Right atrium auricular region (tissue), 2 donors: ENCODE measurements at regions not wholly inside any gene's neighbourhood (a gene's known extent, or its start where the extent isn't known, plus 50 kb on each side); places are given as distances from the start of the nearest gene placed in this dataset.
A peak's percentile ranks its signal among the peaks of the same experiment; 100 is the strongest.

ENCODE experiments used
- DNase-seq: peaks from one replicate; pipeline ENCODE4 v3.0.0-alpha.2; 2019; ENCODE audit warnings: low spot score
- H3K27ac ChIP-seq, 2 donors: fragments of 200-600 bp; sonication (generic); 1 replicate in 1 of 2; 2 replicates in 1 of 2; pipeline ENCODE4 v1.5.1; 2016 to 2019
- H3K27me3 ChIP-seq, 2 donors: fragments of 200-600 bp; sonication (generic); one replicate each; pipeline versions ENCODE4 v1.5.1 to v1.6.0; 2017 to 2019
- H3K36me3 ChIP-seq: fragments of 200-600 bp; sonication (generic); one replicate; pipeline ENCODE4 v1.5.1; 2016
- H3K4me1 ChIP-seq, 2 donors: fragments of 200-600 bp; sonication (generic); one replicate each; pipeline versions ENCODE4 v1.5.1 to v1.6.0; 2017 to 2019
- H3K4me3 ChIP-seq, 2 donors: fragments of 200-600 bp; sonication (generic); 1 replicate in 1 of 2; 2 replicates in 1 of 2; pipeline ENCODE4 v1.5.1; 2017 to 2019; ENCODE audit warnings: mild to moderate bottlenecking in 1 of 2, moderate library complexity in 1 of 2
- H3K9me3 ChIP-seq, 2 donors: fragments of 200-600 bp; sonication (generic); one replicate each; pipeline ENCODE4 v1.5.1; 2019
- TF ChIP-seq, protein P1 (sequence below), 2 donors: fragments of 200-600 bp; sonication (generic); IDR thresholded peaks; one replicate each; pipeline ENCODE4 v1.5.1; 2019; ENCODE audit warnings: antibody characterized with exemption in 2 of 2

GRCh38 chr10:130627346-130628045 is 491.3 kb downstream of the GLRX3 start:
- H3K27me3 ChIP-seq, result no peaks in the 10 kb centered on the region
- TF ChIP-seq, protein P1, sequence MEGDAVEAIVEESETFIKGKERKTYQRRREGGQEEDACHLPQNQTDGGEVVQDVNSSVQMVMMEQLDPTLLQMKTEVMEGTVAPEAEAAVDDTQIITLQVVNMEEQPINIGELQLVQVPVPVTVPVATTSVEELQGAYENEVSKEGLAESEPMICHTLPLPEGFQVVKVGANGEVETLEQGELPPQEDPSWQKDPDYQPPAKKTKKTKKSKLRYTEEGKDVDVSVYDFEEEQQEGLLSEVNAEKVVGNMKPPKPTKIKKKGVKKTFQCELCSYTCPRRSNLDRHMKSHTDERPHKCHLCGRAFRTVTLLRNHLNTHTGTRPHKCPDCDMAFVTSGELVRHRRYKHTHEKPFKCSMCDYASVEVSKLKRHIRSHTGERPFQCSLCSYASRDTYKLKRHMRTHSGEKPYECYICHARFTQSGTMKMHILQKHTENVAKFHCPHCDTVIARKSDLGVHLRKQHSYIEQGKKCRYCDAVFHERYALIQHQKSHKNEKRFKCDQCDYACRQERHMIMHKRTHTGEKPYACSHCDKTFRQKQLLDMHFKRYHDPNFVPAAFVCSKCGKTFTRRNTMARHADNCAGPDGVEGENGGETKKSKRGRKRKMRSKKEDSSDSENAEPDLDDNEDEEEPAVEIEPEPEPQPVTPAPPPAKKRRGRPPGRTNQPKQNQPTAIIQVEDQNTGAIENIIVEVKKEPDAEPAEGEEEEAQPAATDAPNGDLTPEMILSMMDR (IDR thresholded peaks at IDR 0.05), result no peak
- no peaks in the 10 kb centered on the region for H3K9me3 ChIP-seq
- no peak overlapping the region for H3K27ac ChIP-seq
- no peaks in the 10 kb centered on the region for H3K36me3 ChIP-seq
- no peak for DNase-seq
- no peak overlapping the region for H3K4me3 ChIP-seq
- no peaks in the 10 kb centered on the region for H3K4me1 ChIP-seq

DNA sequence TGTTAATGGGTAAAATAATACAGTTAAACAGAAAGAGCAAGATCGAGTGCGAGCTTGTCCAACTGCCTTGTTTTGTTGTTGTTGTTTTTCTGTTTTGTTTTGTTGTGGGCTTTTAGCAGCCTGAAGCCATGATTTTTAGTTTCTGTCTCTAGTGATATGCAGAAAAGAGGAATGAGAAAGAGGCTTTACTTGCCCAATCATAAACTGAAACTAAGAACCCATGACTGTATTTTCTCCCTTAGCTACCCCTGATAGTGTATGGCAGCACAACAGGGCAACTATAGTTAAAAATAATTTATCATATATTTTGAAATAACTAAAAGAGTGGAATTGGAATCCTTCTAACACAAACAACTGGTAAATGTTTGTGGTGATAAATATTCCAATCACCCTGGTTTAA is 493.9 kb downstream of the GLRX3 start:
- TF ChIP-seq, protein P1 (IDR thresholded peaks at IDR 0.05), result no peak
- H3K36me3 ChIP-seq, result no peaks in the 10 kb centered on the region
- H3K27me3 ChIP-seq, result no peaks in the 10 kb centered on the region
- no peak for DNase-seq
- no peak overlapping the region for H3K4me3 ChIP-seq
- no peak overlapping the region for H3K27ac ChIP-seq
- peaks cover 0 to 4% of the 10 kb centered on the region in 2 donors for H3K9me3 ChIP-seq
- H3K4me1 ChIP-seq, result no peaks in the 10 kb centered on the region

- Histone ChIP-seq H3K4me3 (no peak overlapping the region), H3K36me3 (no peaks in the 10 kb centered on the region), H3K27me3 (no peaks in the 10 kb centered on the region), H3K27ac (no peak overlapping the region), H3K9me3 (peaks cover 0 to 4% of the 10 kb centered on the region in 2 donors), H3K4me1 (no peaks in the 10 kb centered on the region)
- DNase-seq, result peak; percentile 57
- TF ChIP-seq, protein P1 (IDR thresholded peaks at IDR 0.05), result no peak
Observed at GRCh38 chr10:130631142-130632096, 495.2 kb downstream of the GLRX3 start.

- Histone ChIP-seq H3K4me1 (no peaks in the 10 kb centered on the region), H3K36me3 (no peaks in the 10 kb centered on the region), H3K9me3 (peaks cover 0 to 4% of the 10 kb centered on the region in 2 donors), H3K4me3 (no peak overlapping the region), H3K27me3 (no peaks in the 10 kb centered on the region), H3K27ac (no peak overlapping the region)
- TF ChIP-seq, protein P1 (IDR thresholded peaks at IDR 0.05), result no peak
- no peak for DNase-seq
Observed at GRCh38 chr10:130634816-130635215, 498.6 kb downstream of the GLRX3 start.

DNA sequence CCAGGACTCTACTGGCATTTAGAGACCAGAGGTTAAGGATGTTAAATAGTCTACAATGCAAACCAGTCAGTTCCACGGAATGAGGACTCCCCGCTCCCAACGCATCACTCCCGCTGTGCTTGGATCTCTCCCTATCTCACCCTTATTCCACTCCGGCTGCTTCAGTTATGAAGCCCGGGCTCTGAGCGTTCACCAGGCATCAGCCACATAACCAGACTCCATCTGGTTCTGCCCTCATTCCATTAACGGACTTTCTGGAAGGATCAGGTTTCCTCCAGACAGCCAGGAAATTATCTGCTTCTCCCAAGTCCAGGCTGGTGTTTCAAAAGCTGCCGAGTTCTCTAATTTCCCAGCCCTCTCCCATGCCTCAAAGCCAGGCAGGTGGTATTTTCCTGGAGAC is 499.3 kb downstream of the GLRX3 start:
- Histone ChIP-seq H3K36me3 (no peaks in the 10 kb centered on the region), H3K27ac (no peak overlapping the region), H3K27me3 (no peaks in the 10 kb centered on the region), H3K9me3 (peaks cover 0 to 4% of the 10 kb centered on the region in 2 donors), H3K4me3 (no peak overlapping the region), H3K4me1 (no peaks in the 10 kb centered on the region)
- TF ChIP-seq, protein P1 (IDR thresholded peaks at IDR 0.05), result no peak
- DNase-seq, result no peak
